GM23248 (cell line): ENCODE measurements at regions not wholly inside any gene's neighbourhood (a gene's known extent, or its start where the extent isn't known, plus 50 kb on each side); places are given as distances from the start of the nearest gene placed in this dataset.

Experiments
- EZH2 ChIP-seq: fragments of 200-600 bp; sonication (generic); IDR thresholded peaks from 2 replicates; pipeline ENCODE4 v1.6.1; 2018; ENCODE audit warnings: antibody characterized with exemption, mild to moderate bottlenecking; ENCODE audit not compliant: insufficient read depth, poor library complexity, severe bottlenecking
- EZH2phosphoT487 ChIP-seq: fragments of 200-600 bp; sonication (generic); IDR thresholded peaks from 2 replicates; pipeline ENCODE4 v1.6.1; 2018; ENCODE audit warnings: antibody characterized with exemption, moderate library complexity, mild to moderate bottlenecking, low read depth; ENCODE audit not compliant: insufficient read depth

- TF ChIP-seq EZH2 (no peak), EZH2phosphoT487 (no peak)
These were observed 120.1 kb upstream of the CD180 start for GRCh38 chr5:67316695-67317094.
